ENCODE measurements at regions not wholly inside any gene's neighbourhood (a gene's known extent, or its start where the extent isn't known, plus 50 kb on each side); places are given as distances from the start of the nearest gene placed in this dataset.

DNA sequence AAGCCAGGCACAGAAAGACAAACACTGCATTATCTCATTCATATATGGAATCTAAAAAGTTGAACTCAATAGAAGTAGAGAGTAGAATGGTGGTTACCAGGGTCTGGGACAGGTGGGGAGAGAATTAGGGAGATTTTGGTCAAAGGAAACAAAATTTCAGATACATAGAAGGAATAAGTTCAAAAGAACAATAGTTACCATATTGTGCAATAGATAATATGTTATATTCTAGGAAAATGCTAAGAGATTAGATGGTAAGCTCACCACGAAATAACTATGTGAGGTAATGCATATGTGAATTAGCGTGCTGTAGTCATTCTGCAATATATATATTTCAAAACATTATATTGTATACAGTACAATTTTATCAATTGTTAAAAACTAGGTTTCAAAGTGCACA is 442.5 kb downstream of the KCNH5 start:
- no peak for DNase-seq

DNA sequence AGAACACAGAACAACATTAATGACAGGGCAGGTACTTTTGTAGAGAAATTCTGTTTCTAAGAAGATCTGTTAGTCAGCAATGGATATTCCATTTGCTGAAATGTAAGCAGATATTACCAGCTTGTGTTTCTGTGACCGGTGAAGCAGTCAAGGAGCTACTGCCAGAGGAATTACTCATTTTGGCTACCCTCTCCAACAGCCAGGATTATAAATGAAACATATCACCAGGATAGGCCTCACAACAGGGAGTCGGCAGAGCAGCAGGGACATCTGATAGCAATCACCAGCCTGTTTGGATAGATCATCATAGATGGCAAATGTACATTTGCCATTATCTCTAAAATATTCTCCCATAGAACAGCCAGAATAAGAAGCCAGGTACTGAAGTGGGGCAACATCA is 440.7 kb downstream of the KCNH5 start:
- no peak for DNase-seq

DNA sequence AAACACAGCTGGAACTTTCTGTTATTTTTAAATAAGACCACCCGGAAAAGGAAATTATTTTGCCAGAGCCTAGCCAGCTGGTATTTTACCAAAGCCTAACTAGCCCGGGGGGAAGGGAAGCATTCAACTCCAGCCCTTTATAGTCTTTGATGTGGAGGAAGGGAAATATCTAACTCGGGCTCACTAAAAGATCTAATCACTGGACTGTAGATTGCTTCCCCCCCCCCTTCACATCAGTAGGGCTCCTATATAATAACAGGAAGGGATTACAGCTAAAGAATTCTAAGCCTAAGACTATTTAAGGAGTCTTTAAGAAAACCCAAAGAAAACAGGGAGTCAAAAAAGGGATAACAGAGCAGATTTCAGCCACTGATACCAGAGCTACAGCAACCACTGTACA is 431.1 kb downstream of the KCNH5 start:
- no peak for DNase-seq

DNA sequence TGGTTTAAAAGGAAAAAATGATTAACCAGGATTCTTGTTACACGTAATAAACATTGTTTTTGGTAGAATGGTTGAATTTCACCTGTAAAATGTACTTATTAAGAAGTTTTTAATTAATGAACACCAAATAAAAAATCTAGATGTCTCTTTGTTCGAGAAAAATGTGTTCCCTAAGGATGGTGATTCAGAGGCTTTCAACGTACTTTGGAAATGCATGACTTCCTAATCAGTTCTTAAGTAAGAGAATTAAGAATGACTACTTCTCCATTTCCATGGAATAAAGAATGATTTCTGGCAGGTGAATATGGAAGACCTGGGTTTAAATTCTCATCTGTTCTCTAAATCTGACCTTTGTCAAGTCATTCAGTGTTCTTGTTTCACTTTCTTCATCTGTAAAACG is 428.6 kb downstream of the KCNH5 start:
- no peak for DNase-seq

DNA sequence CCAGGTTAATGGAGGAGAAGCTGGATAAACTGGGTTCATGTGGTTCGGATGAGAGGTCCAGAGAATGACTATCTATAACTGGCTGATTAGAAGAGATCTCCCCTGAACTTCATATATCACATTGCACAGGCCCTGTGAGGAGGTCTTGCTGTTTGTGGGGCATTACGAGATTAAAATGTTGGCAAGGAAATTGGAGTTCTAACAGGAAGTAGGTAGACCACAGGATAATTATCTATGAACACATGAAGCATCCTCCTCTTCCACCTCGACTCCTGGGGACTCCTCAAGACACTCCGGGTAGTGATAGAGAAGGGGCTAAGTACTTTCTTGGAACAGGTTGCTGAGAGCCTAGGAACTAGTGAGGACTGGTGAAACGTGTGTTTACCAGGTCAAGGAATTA is 418.8 kb downstream of the KCNH5 start:
- DNase-seq: no peak

DNA sequence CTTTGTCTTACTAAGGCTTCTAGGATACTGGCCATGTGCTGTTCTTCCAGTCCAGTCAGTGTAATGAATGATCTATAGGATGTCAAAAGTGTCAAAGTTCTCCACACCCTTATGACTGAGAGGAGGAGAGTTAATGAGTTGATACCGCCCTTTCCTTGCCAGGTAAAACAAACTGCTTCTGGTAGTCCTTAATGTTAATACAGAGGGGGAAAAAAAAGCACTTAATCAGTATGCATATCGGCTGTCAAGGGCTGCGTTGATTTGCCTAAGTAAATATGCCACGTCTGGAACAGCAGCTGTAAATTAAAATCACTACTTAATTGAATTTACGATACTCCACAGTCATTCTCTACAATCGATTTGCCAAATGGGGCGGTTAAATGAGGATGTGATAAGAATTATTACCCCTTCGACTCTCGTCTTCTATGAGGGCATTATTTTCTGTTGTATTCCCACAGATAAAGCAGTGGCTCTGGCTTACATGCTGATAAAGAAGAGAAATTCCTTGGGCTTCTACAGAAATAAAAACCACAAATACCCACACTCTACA is 416.0 kb downstream of the KCNH5 start:
- no peak for DNase-seq

DNA sequence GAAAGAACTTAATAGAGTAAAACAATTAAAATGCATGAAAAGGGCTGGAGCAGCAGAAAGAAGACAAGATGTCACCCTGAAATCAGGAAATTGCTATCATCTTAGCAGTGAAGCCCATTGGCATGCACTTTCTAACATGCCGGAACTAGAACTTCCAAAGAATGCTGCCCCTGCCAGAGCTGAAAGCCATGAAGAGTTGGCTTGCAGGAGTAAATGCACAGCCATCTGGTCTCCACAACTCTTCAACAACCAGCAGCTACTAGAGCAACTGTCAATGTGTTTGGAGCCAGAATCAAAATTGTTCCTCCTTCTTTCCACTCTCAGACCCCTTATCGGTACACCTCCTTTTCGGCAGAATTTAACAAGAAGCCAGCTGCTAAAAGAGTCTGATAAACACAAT is 414.1 kb downstream of the KCNH5 start:
- DNase-seq: no peak

DNA sequence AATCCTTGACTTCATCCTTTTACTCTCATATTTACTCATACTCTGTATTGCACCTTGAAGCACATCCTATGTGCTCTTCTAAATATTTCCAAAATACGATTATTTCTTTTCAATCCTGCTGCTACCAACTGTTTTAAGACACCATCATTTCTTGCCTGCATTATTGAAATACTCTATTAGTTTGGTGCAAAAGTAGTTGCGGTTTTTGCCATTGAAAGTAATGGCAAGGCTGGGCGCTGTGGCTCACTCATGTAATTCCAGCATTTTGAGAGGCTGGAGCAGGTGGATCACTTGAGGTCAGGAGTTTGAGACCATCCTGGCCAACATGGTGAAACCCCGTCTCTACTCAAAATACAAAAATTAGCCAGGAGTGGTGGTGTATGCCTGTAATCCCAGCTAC is 412.5 kb downstream of the KCNH5 start:
- DNase-seq: no peak

DNA sequence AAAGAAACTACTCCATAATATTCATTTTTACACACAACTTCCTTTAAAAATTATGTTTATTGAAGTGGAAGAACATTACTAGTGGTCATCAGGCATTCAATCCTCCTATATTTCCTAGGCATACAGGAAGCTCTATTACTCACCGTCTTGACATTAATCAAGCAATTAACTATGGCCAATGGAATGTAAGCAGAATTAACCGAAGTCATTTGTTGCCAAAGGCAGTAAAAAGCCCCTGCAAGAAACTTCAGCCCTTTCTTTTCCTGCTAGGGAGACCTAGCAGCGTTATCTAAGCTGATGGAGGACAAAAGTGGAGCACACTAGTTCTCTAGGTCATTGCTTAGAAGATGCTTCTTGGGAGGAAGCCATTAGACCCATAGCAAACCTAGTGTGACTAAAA is 399.6 kb downstream of the KCNH5 start:
- no peak for DNase-seq
